ENCODE measurements at regions not wholly inside any gene's neighbourhood (a gene's known extent, or its start where the extent isn't known, plus 50 kb on each side); places are given as distances from the start of the nearest gene placed in this dataset.
A peak's percentile ranks its signal among the peaks of the same experiment; 100 is the strongest.

- TF ChIP-seq CHD2 (IDR thresholded peaks at IDR 0.05; ENCODE audit: low read length, partially characterized antibody) (no peak), ZFP36 (IDR thresholded peaks at IDR 0.05; ENCODE audit: borderline replicate concordance, partially characterized antibody) (no peak), KDM1A (IDR thresholded peaks at IDR 0.05; ENCODE audit: low read depth) (no peak), HDAC2 (IDR thresholded peaks at IDR 0.05) (no peak)
These were observed 100.9 kb downstream of the KIF26A start (continued) for GRCh38 chr14:104239185-104239775.

GRCh38 chr14:104239861-104240301 lies 101.5 kb downstream of the KIF26A start:
- ChIA-PET CTCF (no interaction called here), POLR2A (no interaction called here)
- H3K4me3 ChIP-seq, result no peak overlapping the region
- 19% methylated on average over 12 of the region's 17 CpGs for WGBS (ENCODE audit: missing lambda C conversion rate)
- DNase-seq (ENCODE audit: low read depth in 1 of 2, low spot score in 1 of 2) (no peak), ATAC-seq (no peak; a peak in 1 of 6 replicates), FAIRE-seq (no peak)
- TF ChIP-seq MAFK (IDR thresholded peaks at IDR 0.05; ENCODE audit: partially characterized antibody) (peak; percentile 31), ZC3H11A (IDR thresholded peaks at IDR 0.05) (no peak)
- H3K4me1 ChIP-seq, result no peaks in the 10 kb centered on the region
- H3K27ac ChIP-seq, result no peak overlapping the region
- H3K4me2 ChIP-seq, result no peak overlapping the region
- peaks cover 6% of the 10 kb centered on the region; the same call in 2 of the 3 replicates for H3K9me3 ChIP-seq

- DNase-seq (ENCODE audit: low read depth in 1 of 2, low spot score in 1 of 2) (no peak), ATAC-seq (no peak), FAIRE-seq (no peak)
- Histone ChIP-seq H3K4me1 (no peaks in the 10 kb centered on the region), H3K4me3 (no peak overlapping the region), H3K4me2 (no peak overlapping the region), H3K27ac (no peak overlapping the region), H3K9me3 (peaks cover 6% of the 10 kb centered on the region; the same call in 2 of the 3 replicates)
- WGBS (ENCODE audit: missing lambda C conversion rate), result 56% methylated on average over 12 of the region's 12 CpGs
- ChIA-PET POLR2A (no interaction called here), CTCF (interaction anchor here (0.7 kb wide), 1 partner anchor 24 kb away, joined by 3 read pairs; no protein-coding TSS in a partner anchor)
- TF ChIP-seq ELK1 (IDR thresholded peaks at IDR 0.05; ENCODE audit: low read depth, low read length) (no peak), POLR2AphosphoS2 (conservative IDR thresholded peaks at IDR 0.05; ENCODE audit: low read length) (no peak), USF2 (IDR thresholded peaks at IDR 0.05) (no peak), FOSB (CRISPR knock-in tag; IDR thresholded peaks at IDR 0.05) (no peak), HOXB5 (CRISPR knock-in tag; IDR thresholded peaks at IDR 0.05) (no peak), REST (IDR thresholded peaks at IDR 0.05) (no peak), PBX3 (IDR thresholded peaks at IDR 0.05) (no peak), KDM5A (IDR thresholded peaks at IDR 0.05) (no peak), ESRRA (IDR thresholded peaks at IDR 0.05; ENCODE audit: borderline replicate concordance, low read length) (no peak), SMC3 (IDR thresholded peaks at IDR 0.05) (no peak), CHD4 (IDR thresholded peaks at IDR 0.05; ENCODE audit: borderline replicate concordance) (no peak), HOXB13 (CRISPR knock-in tag; IDR thresholded peaks at IDR 0.05; ENCODE audit: low read depth) (no peak), RCOR1 (IDR thresholded peaks at IDR 0.05; ENCODE audit: low read depth, low read length) (no peak)
These were observed 102.2 kb downstream of the KIF26A start for GRCh38 chr14:104240434-104241157.

Data from A549 (cell line).